Heart right ventricle (tissue), 16 donors: ENCODE measurements at regions not wholly inside any gene's neighbourhood (a gene's known extent, or its start where the extent isn't known, plus 50 kb on each side); places are given as distances from the start of the nearest gene placed in this dataset.

Source experiments
- ATAC-seq, 8 donors: fragments of 200-7000 bp; cut with Tn5 transposase; one replicate each; pipeline ENCODE4 v1.9.1; 2020; ENCODE audit warnings: mild to moderate bottlenecking in 8 of 8, moderate library complexity in 8 of 8, moderate number of reproducible peaks in 1 of 8
- DNase-seq, 2 donors: peaks; one replicate each; pipeline ENCODE4 v3.0.0-alpha.2; 2020
- H3K27ac ChIP-seq, 10 donors: fragments of 200-600 bp; sonication (generic) in 2 of 10; one replicate each; pipeline versions ENCODE4 v1.5.0 to v1.8.0; 2020 to 2022; ENCODE audit warnings: mild to moderate bottlenecking in 3 of 10
- H3K27me3 ChIP-seq, 7 donors: fragments of 200-600 bp; one replicate each; pipeline ENCODE4 v1.8.0; 2021 to 2022; ENCODE audit warnings: mild to moderate bottlenecking in 2 of 7
- H3K36me3 ChIP-seq, 9 donors: fragments of 200-600 bp; sonication (generic) in 1 of 9; one replicate each; pipeline versions ENCODE4 v1.5.0 to v1.8.0; 2020 to 2022; ENCODE audit warnings: mild to moderate bottlenecking in 2 of 9
- H3K4me1 ChIP-seq, 9 donors: fragments of 200-600 bp; sonication (generic) in 1 of 9; one replicate each; pipeline versions ENCODE4 v1.5.0 to v1.8.0; 2020 to 2022; ENCODE audit warnings: mild to moderate bottlenecking in 4 of 9
- H3K4me3 ChIP-seq, 10 donors: fragments of 200-600 bp; sonication (generic) in 2 of 10; one replicate each; pipeline versions ENCODE4 v1.5.0 to v1.8.0; 2020 to 2022; ENCODE audit warnings: mild to moderate bottlenecking in 7 of 10, moderate library complexity in 2 of 10
- H3K9me3 ChIP-seq, 11 donors: fragments of 200-600 bp in 10 of 11; sonication (generic) in 2 of 11; one replicate each; pipeline versions ENCODE4 v1.5.0 to v1.8.0; 2013 to 2022; ENCODE audit warnings: mild to moderate bottlenecking in 2 of 11, control low read depth in 1 of 11, moderate library complexity in 1 of 11
- WGBS, 2 donors: extraction: QIAGEN DNeasy Blood & Tissue Kit; methylation state at CpG; one replicate each; pipeline ENCODE4 v1.1.7; 2013; ENCODE audit warnings: inconsistent platforms in 1 of 2; 5-methylcytosine and 5-hydroxymethylcytosine counted together
- intact Hi-C, 10 donors: fragments of 100-400 bp; cut with DNase I; formaldehyde crosslinking; loops; one replicate each; pipeline versions ENCODE4 v1.11.1 to v1.14.2; 2022
- TF ChIP-seq, protein P1 (sequence below), 9 donors: fragments of 200-600 bp; sonication (generic) in 2 of 9; IDR thresholded peaks; one replicate each; pipeline versions ENCODE4 v1.5.0 to v1.8.0; 2021 to 2022; ENCODE audit warnings: antibody characterized with exemption in 9 of 9, mild to moderate bottlenecking in 5 of 9, moderate library complexity in 1 of 9
- donor health status: Arrhythmogenic right ventricular cardiomyopathy.
- donor health status: ischemic (EF 13 %, LVEDD 7.1; RV severe dilation, severe dysfunction).
- donor health status: healthy with polysubstance abuse.
- donor health status: DM: no; HTN: yes; CAD: no.
- donor health status: DM: no; HTN: no; CAD: no.
- donor health status: ischemic (EF 25% LVEDD 6.9; RV normal size, moderate dysfunction).
- donor health status: ischemic (EF 25% LVEDD 5.7; RV mildly dilated, moderate dysfunction).
- donor health status: healthy.
- donor health status: DM: yes; HTN: yes; CAD: no.
- donor health status: Ischemic cardiomyopathy.
- donor health status: ischemic (EF 35%, LVEDD 5.7; RV mildly dilated, moderate dysfunction).
- donor health status: nonischemic (EF 11% LVEDD 7.7; RV severe dilation, severe dysfunction).
- donor health status: DM: yes; HTN: yes; CAD: no.
- donor health status: PGD.
- donor health status: ischemic (EF 29% LVEDD 5.4; RV normal size, mild dysfunction).
- donor health status: nonischemic (EF 23%, LVEDD 6.1; RV moderate dilation, normal function).

DNA sequence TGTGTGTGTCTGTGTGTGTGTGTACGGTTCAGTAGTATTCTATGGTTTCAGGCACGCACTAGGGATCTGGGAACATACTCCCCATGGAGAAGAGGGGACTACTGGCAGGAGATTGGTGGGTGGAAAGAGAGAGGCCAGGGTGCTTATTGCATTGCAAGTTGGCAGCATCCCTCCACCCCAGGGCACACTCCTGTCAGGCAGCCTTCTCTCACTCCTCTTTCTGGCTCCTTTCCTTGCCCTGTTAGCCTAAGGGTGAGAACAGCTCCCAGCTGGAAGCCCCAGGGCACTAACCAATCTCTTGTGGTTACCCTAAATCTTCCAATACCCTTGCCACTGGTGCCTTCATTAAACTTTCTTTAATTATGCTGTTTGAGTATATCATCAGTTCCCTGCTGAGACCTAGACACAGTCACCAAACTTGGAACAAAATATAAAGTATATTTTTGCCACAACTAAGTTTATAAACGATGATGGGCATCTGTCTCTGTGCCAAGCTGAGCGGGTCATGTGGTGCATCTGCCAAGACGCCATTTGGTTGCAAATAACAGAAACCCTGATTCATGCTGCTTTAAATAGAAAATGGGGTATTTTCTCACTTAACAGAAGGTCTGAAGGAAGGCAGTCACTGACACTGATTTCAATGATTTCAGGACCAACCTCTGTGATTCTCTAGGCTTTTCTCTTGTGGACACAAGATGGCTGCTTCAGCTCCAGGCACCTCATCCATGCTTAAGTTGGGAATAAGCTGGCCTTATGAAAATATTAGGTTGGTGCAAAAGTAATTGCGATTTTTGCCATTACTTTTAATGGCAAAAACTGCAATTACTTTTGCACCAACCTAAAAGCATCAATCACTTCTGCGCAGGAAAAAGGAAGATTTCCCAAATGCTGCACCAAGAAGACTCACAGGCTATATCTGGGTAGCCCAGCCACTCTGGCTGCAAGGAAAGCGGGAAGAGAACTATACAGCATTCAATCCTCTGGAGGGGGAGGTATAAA, 476.9 kb upstream of the PROK2 start:
- Histone ChIP-seq H3K36me3 (no peaks in the 10 kb centered on the region), H3K4me3 (no peak overlapping the region), H3K27me3 (peaks cover 0 to 2% (median 0%) of the 10 kb centered on the region in 7 donors), H3K27ac (no peak overlapping the region), H3K9me3 (no peaks in the 10 kb centered on the region), H3K4me1 (peaks cover 0 to 13% (median 9%) of the 10 kb centered on the region in 9 donors)
- TF ChIP-seq, protein P1, sequence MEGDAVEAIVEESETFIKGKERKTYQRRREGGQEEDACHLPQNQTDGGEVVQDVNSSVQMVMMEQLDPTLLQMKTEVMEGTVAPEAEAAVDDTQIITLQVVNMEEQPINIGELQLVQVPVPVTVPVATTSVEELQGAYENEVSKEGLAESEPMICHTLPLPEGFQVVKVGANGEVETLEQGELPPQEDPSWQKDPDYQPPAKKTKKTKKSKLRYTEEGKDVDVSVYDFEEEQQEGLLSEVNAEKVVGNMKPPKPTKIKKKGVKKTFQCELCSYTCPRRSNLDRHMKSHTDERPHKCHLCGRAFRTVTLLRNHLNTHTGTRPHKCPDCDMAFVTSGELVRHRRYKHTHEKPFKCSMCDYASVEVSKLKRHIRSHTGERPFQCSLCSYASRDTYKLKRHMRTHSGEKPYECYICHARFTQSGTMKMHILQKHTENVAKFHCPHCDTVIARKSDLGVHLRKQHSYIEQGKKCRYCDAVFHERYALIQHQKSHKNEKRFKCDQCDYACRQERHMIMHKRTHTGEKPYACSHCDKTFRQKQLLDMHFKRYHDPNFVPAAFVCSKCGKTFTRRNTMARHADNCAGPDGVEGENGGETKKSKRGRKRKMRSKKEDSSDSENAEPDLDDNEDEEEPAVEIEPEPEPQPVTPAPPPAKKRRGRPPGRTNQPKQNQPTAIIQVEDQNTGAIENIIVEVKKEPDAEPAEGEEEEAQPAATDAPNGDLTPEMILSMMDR (IDR thresholded peaks at IDR 0.05), result no peak
- ATAC-seq, result no peak
- DNase-seq, result no peak
- 77 to 80% methylated on average over 8 of the region's 8 CpGs for WGBS, 2 donors
- intact Hi-C loops, result loop anchor here in 9 of 10 donors (5.0 to 10.0 kb wide), 5 partner anchors 305 to 560 kb away; no protein-coding TSS in a partner anchor

GRCh38 chr3:72260588-72260910, 475.6 kb upstream of the PROK2 start:
- ATAC-seq (no peak), DNase-seq (no peak)
- Histone ChIP-seq H3K27me3 (peaks cover 0 to 4% (median 0%) of the 10 kb centered on the region in 7 donors), H3K27ac (no peak overlapping the region), H3K36me3 (no peaks in the 10 kb centered on the region), H3K4me1 (peaks cover 5 to 23% (median 21%) of the 10 kb centered on the region in 9 donors), H3K9me3 (no peaks in the 10 kb centered on the region), H3K4me3 (no peak overlapping the region)
- intact Hi-C loops, result loop anchor here in 9 of 10 donors (5.0 to 10.0 kb wide), 5 partner anchors 303 to 562 kb away; no protein-coding TSS in a partner anchor
- 90 to 95% methylated on average over 5 of the region's 5 CpGs for WGBS, 2 donors
- TF ChIP-seq, protein P1 (IDR thresholded peaks at IDR 0.05), result no peak

DNA sequence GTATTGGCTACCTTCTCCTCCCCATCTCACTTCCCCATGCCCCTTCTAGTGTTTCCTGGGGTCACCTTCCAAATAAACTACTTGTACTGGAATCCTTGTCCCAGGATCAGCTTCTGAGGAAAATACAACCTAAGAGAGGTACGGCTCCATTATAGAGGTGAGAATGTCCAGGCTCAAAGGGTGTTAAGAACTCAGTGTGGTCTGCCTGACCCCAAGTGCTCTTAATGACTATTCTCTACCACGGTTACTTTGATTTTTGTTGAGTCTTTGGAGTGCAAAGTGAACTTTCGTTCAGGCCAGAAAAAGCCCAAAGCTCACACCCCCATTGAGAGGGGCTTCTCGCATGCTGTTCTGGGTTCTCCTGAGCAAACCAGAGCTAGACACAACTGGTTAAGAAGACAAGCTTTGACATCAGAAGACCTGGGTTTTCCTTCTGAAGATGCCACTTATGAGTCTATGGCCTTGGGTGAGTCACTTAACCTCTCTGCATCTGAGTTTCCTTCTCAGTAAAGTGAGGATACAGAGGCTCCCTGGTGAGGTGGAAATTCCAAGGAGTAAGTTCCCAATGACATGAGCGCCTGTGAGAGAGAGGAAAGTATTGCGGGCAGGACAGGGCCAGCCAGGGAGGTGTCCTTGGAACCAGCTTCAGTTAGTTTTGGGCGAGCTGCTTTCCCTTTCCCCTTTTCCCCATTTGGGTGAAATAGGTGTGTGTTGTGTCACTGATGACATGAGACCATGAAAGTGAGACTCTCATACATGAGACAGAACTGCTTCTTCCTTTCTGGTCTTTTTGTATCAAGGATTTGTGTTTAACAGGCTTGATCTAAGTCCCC, 475.0 kb upstream of the PROK2 start:
- Histone ChIP-seq H3K27me3 (peaks cover 0 to 4% (median 0%) of the 10 kb centered on the region in 7 donors), H3K4me3 (no peak overlapping the region), H3K36me3 (no peaks in the 10 kb centered on the region), H3K4me1 (peaks cover 5 to 29% (median 27%) of the 10 kb centered on the region in 9 donors), H3K27ac (no peak overlapping the region), H3K9me3 (no peaks in the 10 kb centered on the region)
- no peak for ATAC-seq
- WGBS, 2 donors, result 96 to 97% methylated on average over 7 of the region's 7 CpGs
- DNase-seq, result no peak
- TF ChIP-seq, protein P1 (IDR thresholded peaks at IDR 0.05), result no peak
- intact Hi-C loops, result loop anchor here in 9 of 10 donors (5.0 to 10.0 kb wide), 6 partner anchors 185 to 562 kb away; partner anchors contain the start of gene RYBP (in 1 of the 9)
